Calu3 (cell line): ENCODE measurements at regions not wholly inside any gene's neighbourhood (a gene's known extent, or its start where the extent isn't known, plus 50 kb on each side); places are given as distances from the start of the nearest gene placed in this dataset.

ENCODE experiments used
- BruUV-seq: library from RNA; stranded (reverse); fragments of 400-500 nt; replicated peaks from 2 replicates; lab custom pipeline; 2021; lab: Mats Ljungman, UMichigan
- CTCF ChIA-PET: fragments of 300-600 bp; sonication (Branson Sonifier 250); formaldehyde crosslinking; loops from one replicate; lab custom pipeline; 2022; ENCODE audit warnings: antibody characterized with exemption; lab: Charles Lee
- DNase-seq: peaks from one replicate; pipeline ENCODE4 v3.0.0; 2022
- H3K27ac Mint-ChIP-seq: one replicate; pipeline ENCODE4 v1.8.0; 2022; ENCODE audit warnings: mixed read lengths; ENCODE audit not compliant: unreplicated experiment
- H3K27me3 Mint-ChIP-seq: one replicate; pipeline ENCODE4 v1.8.0; 2022; ENCODE audit warnings: mixed read lengths; ENCODE audit not compliant: unreplicated experiment
- H3K36me3 Mint-ChIP-seq: one replicate; pipeline ENCODE4 v1.8.0; 2022; ENCODE audit warnings: mild to moderate bottlenecking, moderate library complexity, mixed read lengths; ENCODE audit not compliant: insufficient read depth, unreplicated experiment
- H3K4me1 Mint-ChIP-seq: one replicate; pipeline ENCODE4 v1.8.0; 2022; ENCODE audit warnings: mild to moderate bottlenecking, low read depth, mixed read lengths; ENCODE audit not compliant: unreplicated experiment
- H3K4me3 Mint-ChIP-seq: one replicate; pipeline ENCODE4 v1.8.0; 2022; ENCODE audit warnings: mild to moderate bottlenecking, low read depth, moderate library complexity, mixed read lengths; ENCODE audit not compliant: unreplicated experiment
- H3K9me3 Mint-ChIP-seq: one replicate; pipeline ENCODE4 v1.8.0; 2022; ENCODE audit warnings: low read depth, mixed read lengths; ENCODE audit not compliant: unreplicated experiment
- CTCF ChIP-seq: fragments of 200-600 bp; IDR thresholded peaks from one replicate; pipeline ENCODE4 v1.8.0; 2022; ENCODE audit warnings: antibody characterized with exemption; ENCODE audit not compliant: unreplicated experiment
- intact Hi-C: fragments of 100-400 bp; cut with micrococcal nuclease; formaldehyde crosslinking; loops from one replicate; pipeline ENCODE4 v1.10.0; 2022; ENCODE audit not compliant: unreplicated experiment

GRCh38 chr10:108005627-108006026 is 841.1 kb upstream of the SORCS1 start:
- intact Hi-C loops, result no loop called here
- Mint-ChIP-seq H3K36me3 (no peaks in the 10 kb centered on the region), H3K4me1 (no peaks in the 10 kb centered on the region), H3K27me3 (no peaks in the 10 kb centered on the region), H3K9me3 (peaks cover 3% of the 10 kb centered on the region), H3K27ac (no peak overlapping the region), H3K4me3 (no peak overlapping the region)
- no TSS peak for BruUV-seq
- CTCF ChIA-PET, result no interaction called here
- TF ChIP-seq CTCF, result no peak
- DNase-seq, result no peak

GRCh38 chr10:108003576-108003975 is 839.1 kb upstream of the SORCS1 start:
- Mint-ChIP-seq H3K9me3 (peaks cover 5% of the 10 kb centered on the region), H3K27ac (no peak overlapping the region), H3K4me3 (no peak overlapping the region), H3K4me1 (no peaks in the 10 kb centered on the region), H3K36me3 (no peaks in the 10 kb centered on the region), H3K27me3 (no peaks in the 10 kb centered on the region)
- intact Hi-C loops, result no loop called here
- DNase-seq, result no peak
- no peak for TF ChIP-seq CTCF
- no TSS peak for BruUV-seq
- CTCF ChIA-PET, result no interaction called here

- no peak overlapping the region for H3K27ac Mint-ChIP-seq
- H3K36me3 Mint-ChIP-seq, result no peaks in the 10 kb centered on the region
- DNase-seq, result no peak
- H3K4me1 Mint-ChIP-seq, result no peaks in the 10 kb centered on the region
- BruUV-seq, result no TSS peak
- no peaks in the 10 kb centered on the region for H3K27me3 Mint-ChIP-seq
- no peak overlapping the region for H3K4me3 Mint-ChIP-seq
- no peak for TF ChIP-seq CTCF
- peaks cover 3% of the 10 kb centered on the region for H3K9me3 Mint-ChIP-seq
- intact Hi-C loops, result no loop called here
- CTCF ChIA-PET, result no interaction called here
These were observed 838.6 kb upstream of the SORCS1 start for GRCh38 chr10:108003061-108003460.

- Mint-ChIP-seq H3K4me3 (no peak overlapping the region), H3K27ac (no peak overlapping the region), H3K4me1 (no peaks in the 10 kb centered on the region), H3K9me3 (peaks cover 5% of the 10 kb centered on the region), H3K27me3 (no peaks in the 10 kb centered on the region), H3K36me3 (no peaks in the 10 kb centered on the region)
- no TSS peak for BruUV-seq
- TF ChIP-seq CTCF, result no peak
- intact Hi-C loops, result no loop called here
- DNase-seq, result no peak
- CTCF ChIA-PET, result no interaction called here
These were observed 835.9 kb upstream of the SORCS1 start for GRCh38 chr10:108000365-108000764.
